Stomach (tissue), 4 donors: ENCODE measurements at regions not wholly inside any gene's neighbourhood (a gene's known extent, or its start where the extent isn't known, plus 50 kb on each side); places are given as distances from the start of the nearest gene placed in this dataset.

Source experiments
- EP300 ChIP-seq: sonication (generic); formaldehyde crosslinking; IDR thresholded peaks from one replicate; pipeline ENCODE4 v1.6.1; 2017; ENCODE audit warnings: antibody characterized with exemption
- POLR2A ChIP-seq, 4 donors: fragments of 450-650 bp; IDR thresholded peaks; one replicate each; pipeline ENCODE4 v1.6.1; 2016; ENCODE audit warnings: antibody characterized with exemption in 4 of 4, control low read depth in 2 of 4, mild to moderate bottlenecking in 1 of 4, moderate library complexity in 1 of 4
- POLR2AphosphoS5 ChIP-seq, 3 donors: sonication (generic); formaldehyde crosslinking; IDR thresholded peaks; one replicate each; pipeline ENCODE4 v1.6.1; 2016; ENCODE audit warnings: antibody characterized with exemption in 3 of 3
- TF ChIP-seq, protein P1 (sequence below), 7 experiments: fragments of 450-650 bp in 4 of 7; fragments of 200-600 bp in 3 of 7; sonication (generic) in 3 of 7; IDR thresholded peaks; one replicate each; pipeline ENCODE4 v1.5.1; 2016 to 2019; ENCODE audit warnings: antibody characterized with exemption in 7 of 7, control low read depth in 2 of 7, mild to moderate bottlenecking in 1 of 7

DNA sequence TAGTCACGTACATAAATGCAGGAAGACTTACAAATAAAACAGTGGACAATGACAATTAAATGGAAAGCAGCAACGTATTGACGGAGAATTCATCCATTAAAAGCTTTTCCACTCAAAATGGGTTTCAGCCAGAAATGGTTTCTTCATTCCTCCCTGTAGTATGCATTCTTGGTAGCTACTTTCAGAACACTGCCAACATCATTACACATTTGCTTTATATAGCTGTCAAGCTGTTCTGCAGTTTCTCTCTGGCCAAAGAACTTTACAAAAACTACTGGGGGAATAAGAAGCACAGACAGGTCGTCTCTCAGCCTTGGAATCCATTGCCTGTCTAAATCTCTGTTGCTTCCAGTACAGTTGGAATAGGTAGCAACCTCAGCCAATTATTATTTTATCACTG is 84.1 kb upstream of the NCKAP5 start:
- TF ChIP-seq, protein P1, sequence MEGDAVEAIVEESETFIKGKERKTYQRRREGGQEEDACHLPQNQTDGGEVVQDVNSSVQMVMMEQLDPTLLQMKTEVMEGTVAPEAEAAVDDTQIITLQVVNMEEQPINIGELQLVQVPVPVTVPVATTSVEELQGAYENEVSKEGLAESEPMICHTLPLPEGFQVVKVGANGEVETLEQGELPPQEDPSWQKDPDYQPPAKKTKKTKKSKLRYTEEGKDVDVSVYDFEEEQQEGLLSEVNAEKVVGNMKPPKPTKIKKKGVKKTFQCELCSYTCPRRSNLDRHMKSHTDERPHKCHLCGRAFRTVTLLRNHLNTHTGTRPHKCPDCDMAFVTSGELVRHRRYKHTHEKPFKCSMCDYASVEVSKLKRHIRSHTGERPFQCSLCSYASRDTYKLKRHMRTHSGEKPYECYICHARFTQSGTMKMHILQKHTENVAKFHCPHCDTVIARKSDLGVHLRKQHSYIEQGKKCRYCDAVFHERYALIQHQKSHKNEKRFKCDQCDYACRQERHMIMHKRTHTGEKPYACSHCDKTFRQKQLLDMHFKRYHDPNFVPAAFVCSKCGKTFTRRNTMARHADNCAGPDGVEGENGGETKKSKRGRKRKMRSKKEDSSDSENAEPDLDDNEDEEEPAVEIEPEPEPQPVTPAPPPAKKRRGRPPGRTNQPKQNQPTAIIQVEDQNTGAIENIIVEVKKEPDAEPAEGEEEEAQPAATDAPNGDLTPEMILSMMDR (IDR thresholded peaks at IDR 0.05): no peak
- TF ChIP-seq POLR2AphosphoS5 (IDR thresholded peaks at IDR 0.05) (no peak), POLR2A (IDR thresholded peaks at IDR 0.05) (no peak), EP300 (no peak)
